ENCODE measurements at regions not wholly inside any gene's neighbourhood (a gene's known extent, or its start where the extent isn't known, plus 50 kb on each side); places are given as distances from the start of the nearest gene placed in this dataset.

GRCh38 chr2:20551260-20551944, 99.5 kb downstream of the HS1BP3 start:
- Mint-ChIP-seq H3K9me3 (no peaks in the 10 kb centered on the region), H3K27ac (no peak overlapping the region), H3K36me3 (ENCODE audit: low read depth) (no peaks in the 10 kb centered on the region), H3K27me3 (peaks cover 8% of the 10 kb centered on the region), H3K4me3 (no peak overlapping the region), H3K4me1 (no peaks in the 10 kb centered on the region)
- ChIA-PET POLR2A (no interaction called here), CTCF (no interaction called here)
- no peak for DNase-seq

- Mint-ChIP-seq H3K27me3 (peaks cover 10% of the 10 kb centered on the region), H3K4me3 (no peak overlapping the region), H3K9me3 (no peaks in the 10 kb centered on the region), H3K27ac (no peak overlapping the region), H3K36me3 (ENCODE audit: low read depth) (no peaks in the 10 kb centered on the region), H3K4me1 (no peaks in the 10 kb centered on the region)
- ChIA-PET CTCF (no interaction called here), POLR2A (no interaction called here)
- DNase-seq: no peak
Observed at GRCh38 chr2:20551945-20552328, 99.0 kb downstream of the HS1BP3 start.

- Mint-ChIP-seq H3K27me3 (peaks cover 14% of the 10 kb centered on the region), H3K9me3 (no peaks in the 10 kb centered on the region), H3K4me1 (no peaks in the 10 kb centered on the region), H3K4me3 (no peak overlapping the region), H3K36me3 (ENCODE audit: low read depth) (no peaks in the 10 kb centered on the region), H3K27ac (no peak overlapping the region)
- ChIA-PET POLR2A (no interaction called here), CTCF (no interaction called here)
- no peak for DNase-seq
Observed at GRCh38 chr2:20552847-20553246, 98.1 kb downstream of the HS1BP3 start.

DNA sequence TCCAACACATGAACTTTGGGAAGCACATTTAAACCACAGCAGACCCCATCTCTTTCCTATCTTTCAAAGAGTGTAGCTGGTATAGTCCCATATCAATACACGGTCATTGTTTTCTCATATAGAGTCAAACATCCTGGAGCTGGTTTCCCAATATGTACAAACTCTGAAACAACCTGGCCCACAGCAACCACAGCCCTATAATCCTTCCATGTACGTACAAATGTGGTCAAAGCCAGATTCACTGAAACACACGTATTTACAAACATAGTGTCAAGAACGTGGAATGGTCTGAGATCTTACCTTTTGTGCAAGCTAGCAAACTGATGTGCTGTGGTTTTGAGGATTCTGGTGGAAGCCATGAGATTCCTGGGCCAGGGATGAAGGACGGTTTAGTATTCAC, 97.3 kb downstream of the HS1BP3 start:
- CTCF ChIA-PET: no interaction called here
- peaks cover 17% of the 10 kb centered on the region for H3K27me3 Mint-ChIP-seq

DNA sequence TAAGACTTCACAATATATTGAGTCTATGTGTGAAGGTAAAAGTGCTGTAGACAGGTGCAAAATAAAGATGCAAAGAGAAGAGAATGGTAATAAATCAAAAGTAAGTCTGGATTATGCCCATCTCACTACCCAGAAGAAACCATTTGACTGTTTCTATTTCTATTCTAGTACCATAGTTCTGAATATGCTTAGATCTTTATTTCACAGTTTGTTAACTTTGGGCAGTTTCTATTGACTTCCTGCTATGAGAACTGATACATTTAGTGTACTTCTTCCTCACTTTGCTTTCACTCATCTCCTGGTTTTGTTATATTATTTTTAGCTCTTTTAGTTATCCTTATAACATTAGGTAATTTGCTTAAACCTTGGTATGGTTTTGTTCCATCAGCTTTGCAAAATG, 94.9 kb downstream of the HS1BP3 start:
- ChIA-PET CTCF (interaction anchor here (0.6 to 0.9 kb wide), 2 partner anchors 13 to 40 kb away, joined by 3 read pairs; no protein-coding TSS in a partner anchor), POLR2A (no interaction called here)
- Mint-ChIP-seq H3K27me3 (peaks cover 17% of the 10 kb centered on the region), H3K4me3 (no peak overlapping the region), H3K9me3 (no peaks in the 10 kb centered on the region), H3K4me1 (no peaks in the 10 kb centered on the region), H3K36me3 (ENCODE audit: low read depth) (no peaks in the 10 kb centered on the region), H3K27ac (no peak overlapping the region)
- no peak for DNase-seq

More for the DNA sequence above, 97.3 kb downstream of the HS1BP3 start:
- H3K9me3 Mint-ChIP-seq: no peaks in the 10 kb centered on the region
- DNase-seq: no peak
- POLR2A ChIA-PET: no interaction called here
- no peaks in the 10 kb centered on the region for H3K36me3 Mint-ChIP-seq (ENCODE audit: low read depth)
- no peak overlapping the region for H3K27ac Mint-ChIP-seq
- H3K4me1 Mint-ChIP-seq: no peaks in the 10 kb centered on the region
- no peak overlapping the region for H3K4me3 Mint-ChIP-seq

DNA sequence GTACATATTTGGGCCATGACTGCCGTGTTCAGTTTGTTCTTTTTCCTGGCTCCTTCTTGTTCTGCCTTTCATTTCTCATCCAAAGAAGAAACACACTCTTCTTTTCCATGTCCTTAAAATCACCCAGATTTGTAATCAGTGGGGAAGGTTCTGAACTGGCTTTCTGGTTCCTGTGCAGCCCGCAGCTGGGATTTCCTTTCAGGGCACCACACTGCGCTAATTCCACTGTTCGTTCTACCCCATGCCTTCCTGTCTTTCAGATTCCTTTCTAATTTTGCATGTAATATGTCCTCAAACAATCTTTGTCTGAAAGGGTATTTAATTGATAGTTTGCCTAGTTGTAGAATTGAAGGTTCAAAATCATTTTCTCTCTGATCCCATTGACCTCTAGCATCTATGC, 94.1 kb downstream of the HS1BP3 start:
- ChIA-PET POLR2A (no interaction called here), CTCF (no interaction called here)
- no peaks in the 10 kb centered on the region for H3K4me1 Mint-ChIP-seq
- no peak for DNase-seq
- no peaks in the 10 kb centered on the region for H3K36me3 Mint-ChIP-seq (ENCODE audit: low read depth)
- no peaks in the 10 kb centered on the region for H3K9me3 Mint-ChIP-seq
- H3K27ac Mint-ChIP-seq: no peak overlapping the region
- H3K4me3 Mint-ChIP-seq: no peak overlapping the region
- H3K27me3 Mint-ChIP-seq: peaks cover 17% of the 10 kb centered on the region

DNA sequence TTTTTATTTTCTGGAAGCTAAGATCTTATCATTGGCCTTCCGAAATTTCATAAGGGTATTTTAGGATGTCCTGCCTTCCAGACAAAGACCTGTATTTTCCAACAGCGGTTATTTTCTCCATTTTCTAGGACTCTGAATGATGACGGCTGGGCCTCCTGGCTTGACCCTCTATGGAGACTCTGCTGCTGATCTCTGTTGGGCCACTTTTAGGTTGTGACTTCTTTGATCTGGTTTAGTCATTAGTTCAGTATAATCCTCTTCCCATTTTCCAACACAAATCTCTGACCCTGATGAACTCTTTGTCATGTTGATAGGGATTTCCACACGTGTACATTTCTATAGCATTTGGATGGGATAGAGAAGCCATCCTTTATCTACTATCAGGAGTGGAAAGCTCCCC, 93.7 kb downstream of the HS1BP3 start:
- H3K27me3 Mint-ChIP-seq: peaks cover 17% of the 10 kb centered on the region
- no peaks in the 10 kb centered on the region for H3K9me3 Mint-ChIP-seq
- CTCF ChIA-PET: no interaction called here
- H3K4me1 Mint-ChIP-seq: no peaks in the 10 kb centered on the region
- H3K4me3 Mint-ChIP-seq: no peak overlapping the region
- H3K27ac Mint-ChIP-seq: no peak overlapping the region
- no peak for DNase-seq
- H3K36me3 Mint-ChIP-seq (ENCODE audit: low read depth): no peaks in the 10 kb centered on the region
- POLR2A ChIA-PET: no interaction called here

- DNase-seq: no peak
- no peaks in the 10 kb centered on the region for H3K36me3 Mint-ChIP-seq (ENCODE audit: low read depth)
- no peak overlapping the region for H3K4me3 Mint-ChIP-seq
- ChIA-PET CTCF (no interaction called here), POLR2A (no interaction called here)
- H3K9me3 Mint-ChIP-seq: no peaks in the 10 kb centered on the region
- peaks cover 17% of the 10 kb centered on the region for H3K27me3 Mint-ChIP-seq
- no peaks in the 10 kb centered on the region for H3K4me1 Mint-ChIP-seq
- H3K27ac Mint-ChIP-seq: no peak overlapping the region
Observed at GRCh38 chr2:20557635-20558034, 93.3 kb downstream of the HS1BP3 start.

DNA sequence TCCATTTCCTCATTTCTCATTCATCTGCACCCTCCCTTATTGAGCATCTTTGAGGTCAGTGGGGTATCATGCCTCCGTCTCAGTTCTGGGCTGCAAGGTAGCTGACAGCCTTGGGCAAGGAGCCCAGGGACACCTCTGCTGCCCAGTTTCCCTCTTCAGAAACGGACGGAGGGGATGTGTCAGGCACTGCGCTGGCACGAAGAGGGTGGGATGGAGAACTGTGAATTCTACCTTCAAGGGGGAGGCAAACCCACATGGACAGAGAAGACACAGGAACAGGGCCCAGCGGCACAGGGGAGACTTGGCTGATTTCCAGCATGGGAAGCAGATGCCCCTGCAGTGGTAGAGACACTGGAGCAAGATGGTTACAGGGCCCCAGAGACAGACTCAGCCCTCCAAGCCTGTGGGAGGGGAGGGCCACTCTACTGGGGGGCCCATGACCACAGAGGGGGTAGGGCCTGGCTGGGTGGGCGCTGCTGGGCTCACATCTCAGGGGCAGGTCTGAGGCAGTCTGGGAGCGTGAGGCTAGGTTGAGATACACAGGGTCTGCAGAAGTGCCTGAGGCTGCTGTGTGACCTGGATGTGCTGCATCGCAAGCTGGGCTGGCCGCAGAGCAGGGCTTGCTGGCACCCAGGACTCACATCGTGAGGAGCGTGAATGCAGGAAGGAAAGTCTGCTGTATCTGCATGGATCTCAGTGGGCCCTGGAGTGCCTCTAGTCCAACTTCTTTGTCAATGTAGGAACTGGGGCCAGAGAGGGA, 92.3 kb downstream of the HS1BP3 start:
- POLR2A ChIA-PET: no interaction called here
- Mint-ChIP-seq H3K4me3 (no peak overlapping the region), H3K9me3 (no peaks in the 10 kb centered on the region), H3K27ac (no peak overlapping the region), H3K36me3 (ENCODE audit: low read depth) (no peaks in the 10 kb centered on the region), H3K27me3 (peaks cover 17% of the 10 kb centered on the region), H3K4me1 (no peaks in the 10 kb centered on the region)
- no peak for DNase-seq
- CTCF ChIA-PET: no interaction called here

GRCh38 chr2:20559277-20559676, 91.6 kb downstream of the HS1BP3 start:
- no peaks in the 10 kb centered on the region for H3K36me3 Mint-ChIP-seq (ENCODE audit: low read depth)
- no peaks in the 10 kb centered on the region for H3K9me3 Mint-ChIP-seq
- H3K27me3 Mint-ChIP-seq: peaks cover 15% of the 10 kb centered on the region
- H3K27ac Mint-ChIP-seq: no peak overlapping the region
- no peak overlapping the region for H3K4me3 Mint-ChIP-seq
- no peak for DNase-seq
- POLR2A ChIA-PET: no interaction called here
- no peaks in the 10 kb centered on the region for H3K4me1 Mint-ChIP-seq
- CTCF ChIA-PET: no interaction called here

GRCh38 chr2:20560011-20560410, 90.9 kb downstream of the HS1BP3 start:
- Mint-ChIP-seq H3K4me1 (no peaks in the 10 kb centered on the region), H3K27ac (no peak overlapping the region), H3K27me3 (peaks cover 16% of the 10 kb centered on the region), H3K9me3 (no peaks in the 10 kb centered on the region), H3K4me3 (no peak overlapping the region), H3K36me3 (ENCODE audit: low read depth) (no peaks in the 10 kb centered on the region)
- ChIA-PET POLR2A (no interaction called here), CTCF (no interaction called here)
- DNase-seq: no peak

DNA sequence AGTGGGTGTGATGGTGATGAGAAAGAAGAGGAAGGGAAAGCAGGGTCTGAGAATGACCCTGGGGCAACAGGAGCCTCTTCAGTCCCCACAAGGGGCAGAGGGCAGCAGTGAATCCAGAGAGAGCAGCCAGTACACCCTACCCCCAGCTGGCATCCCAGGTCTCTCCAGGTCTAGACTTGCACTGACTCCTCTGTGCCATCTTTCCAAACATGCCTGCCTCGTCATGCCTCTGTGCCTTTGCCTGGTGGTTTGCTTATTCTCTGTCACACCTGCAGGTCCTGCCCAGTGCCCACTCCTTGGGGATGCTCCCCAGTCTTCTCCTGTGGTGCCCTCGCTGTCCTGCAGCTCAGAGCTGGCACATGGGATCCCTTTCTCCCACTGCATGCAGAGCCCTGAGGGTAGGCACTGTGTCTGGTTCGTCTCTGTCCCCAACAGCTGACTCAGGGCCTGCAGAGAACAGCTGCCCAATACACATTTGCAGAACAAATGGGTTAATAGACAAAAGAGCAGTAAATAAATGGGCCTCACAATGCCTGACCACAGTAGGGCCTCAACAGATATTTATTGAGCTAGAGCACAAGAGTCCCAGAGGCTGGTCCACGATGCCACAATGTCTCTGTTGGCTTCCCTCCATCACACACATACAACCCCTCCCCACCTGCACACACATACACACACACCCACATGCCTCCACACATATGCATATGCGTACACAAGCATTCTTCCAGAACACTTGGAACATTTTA, 89.8 kb downstream of the HS1BP3 start:
- H3K36me3 Mint-ChIP-seq (ENCODE audit: low read depth): no peaks in the 10 kb centered on the region
- CTCF ChIA-PET: interaction anchor here (0.5 to 1.1 kb wide), 3 partner anchors 13 to 910 kb away, joined by 3 read pairs; no protein-coding TSS in a partner anchor
- DNase-seq: no peak
- no peak overlapping the region for H3K27ac Mint-ChIP-seq
- no peaks in the 10 kb centered on the region for H3K4me1 Mint-ChIP-seq
- H3K27me3 Mint-ChIP-seq: peaks cover 15% of the 10 kb centered on the region
- H3K9me3 Mint-ChIP-seq: no peaks in the 10 kb centered on the region
- POLR2A ChIA-PET: no interaction called here
- no peak overlapping the region for H3K4me3 Mint-ChIP-seq

GRCh38 chr2:20561637-20562454, 89.1 kb downstream of the HS1BP3 start:
- POLR2A ChIA-PET: no interaction called here
- Mint-ChIP-seq H3K27me3 (peaks cover 13% of the 10 kb centered on the region), H3K4me1 (no peaks in the 10 kb centered on the region), H3K9me3 (no peaks in the 10 kb centered on the region), H3K4me3 (no peak overlapping the region), H3K27ac (no peak overlapping the region), H3K36me3 (ENCODE audit: low read depth) (no peaks in the 10 kb centered on the region)
- CTCF ChIA-PET: interaction anchor here (0.8 to 1.4 kb wide), 3 partner anchors 11 to 13 kb away, joined by 3 read pairs; no protein-coding TSS in a partner anchor
- DNase-seq: no peak

Measured in activated CD4-positive, alpha-beta T cell treated with anti-CD3 and anti-CD28 coated beads, Interleukin-2, amount 10 ng/mL, durations not matched to agents 7 days and 5 days (primary cell).